GM12878 (cell line): ENCODE measurements at regions not wholly inside any gene's neighbourhood (a gene's known extent, or its start where the extent isn't known, plus 50 kb on each side); places are given as distances from the start of the nearest gene placed in this dataset.

Experiments used
- ATAC-seq: fragments of 200-7000 bp; cut with Tn5 transposase; 3 replicates; pipeline ENCODE4 v1.9.1; 2020; ENCODE audit warnings: mild to moderate bottlenecking, moderate library complexity
- BruUV-seq: library from RNA; stranded (reverse); fragments of 400-500 nt; replicated peaks from 2 replicates; lab custom pipeline; 2021; lab: Mats Ljungman, UMichigan
- CTCF ChIA-PET: fragments of 300-600 bp; sonication (Branson Sonifier 250); formaldehyde crosslinking; extraction: SDS; loops from one replicate; lab custom pipeline; 2021; ENCODE audit warnings: inconsistent platforms; lab: Yijun Ruan, JAX
- POLR2A ChIA-PET: fragments of 350-600 bp; formaldehyde crosslinking; extraction: SDS; loops from one replicate; lab custom pipeline; 2021; ENCODE audit warnings: inconsistent platforms; lab: Charles Lee
- RAD21 ChIA-PET: fragments of 300-600 bp; sonication (Branson Sonifier 250); formaldehyde crosslinking; loops from one replicate; lab custom pipeline; 2023; ENCODE audit warnings: antibody characterized with exemption; ENCODE audit not compliant: unreplicated experiment; lab: Charles Lee
- SMC1A ChIA-PET: fragments of 300-600 bp; sonication (Branson Sonifier 250); formaldehyde crosslinking; loops from one replicate; lab custom pipeline; 2023; ENCODE audit not compliant: unreplicated experiment, uncharacterized antibody; lab: Charles Lee
- DNase-seq: peaks from one replicate; pipeline ENCODE4 v3.0.0-alpha.2; 2011; ENCODE audit warnings: low read depth, low spot score
- FAIRE-seq: peaks from 3 replicates; lab custom pipeline; 2011; peaks lifted over from hg19 to GRCh38; lab: Jason Lieb, UNC
- H2AFZ ChIP-seq: 2 replicates; pipeline ENCODE4 v1.6.0; 2011; ENCODE audit warnings: low read depth, low read length, control low read depth; ENCODE audit not compliant: control insufficient read depth
- H3K27ac ChIP-seq: 2 replicates; pipeline ENCODE4 v1.5.1; 2011; ENCODE audit warnings: control low read depth; ENCODE audit not compliant: control insufficient read depth, insufficient read depth
- H3K27me3 ChIP-seq, 2 experiments: replicated peaks in 1 of 2; 2 replicates each; pipeline versions ENCODE4 v1.6.0 to v1.6.1; 2011; ENCODE audit warnings: low read length in 1 of 2; ENCODE audit not compliant: control insufficient read depth in 2 of 2, insufficient read depth in 2 of 2
- H3K36me3 ChIP-seq, 2 experiments: 2 replicates each; pipeline ENCODE4 v1.5.1; 2011; ENCODE audit warnings: low read length in 1 of 2; ENCODE audit not compliant: control insufficient read depth in 2 of 2, insufficient read depth in 2 of 2
- H3K4me1 ChIP-seq: 2 replicates; pipeline ENCODE4 v1.6.1; 2011; ENCODE audit warnings: mild to moderate bottlenecking, low read length, moderate library complexity, mixed read lengths; ENCODE audit not compliant: control insufficient read depth, insufficient read depth
- H3K4me2 ChIP-seq: 2 replicates; pipeline ENCODE4 v1.6.0; 2011; ENCODE audit warnings: control low read depth; ENCODE audit not compliant: control insufficient read depth, insufficient read depth
- H3K4me3 ChIP-seq: fragments of 200-600 bp; sonication (generic); 2 replicates; pipeline ENCODE4 v1.5.1; 2016
- H3K79me2 ChIP-seq: 2 replicates; pipeline ENCODE4 v1.6.0; 2011; ENCODE audit warnings: low read length; ENCODE audit not compliant: control insufficient read depth, insufficient read depth
- H3K9ac ChIP-seq: 2 replicates; pipeline ENCODE4 v1.8.0; 2011; ENCODE audit warnings: low read length, control low read depth, mixed read lengths; ENCODE audit not compliant: control insufficient read depth, insufficient read depth
- H3K9me3 ChIP-seq: replicated peaks from 3 replicates; pipeline ENCODE4 v1.5.1; 2011; ENCODE audit warnings: mild to moderate bottlenecking, low read length; ENCODE audit not compliant: control insufficient read depth, insufficient read depth
- H4K20me1 ChIP-seq: 2 replicates; pipeline ENCODE4 v1.6.0; 2011; ENCODE audit not compliant: control insufficient read depth, insufficient read depth
- BCL3 ChIP-seq: IDR thresholded peaks from 2 replicates; pipeline ENCODE4 v1.6.1; 2011; ENCODE audit warnings: borderline replicate concordance, low read depth, mild to moderate bottlenecking, moderate library complexity, low read length; ENCODE audit not compliant: insufficient read depth, poor library complexity, severe bottlenecking
- CHD2 ChIP-seq: IDR thresholded peaks from 2 replicates; pipeline ENCODE4 v1.6.1; 2011; ENCODE audit warnings: low read depth, low read length, improper control_type of control experiment, borderline replicate concordance
- EGR1 ChIP-seq, 2 experiments: IDR thresholded peaks; 1 replicate in 1 of 2; 2 replicates in 1 of 2; pipeline ENCODE4 v1.6.1; 2011 to 2012; ENCODE audit warnings: low read depth in 2 of 2, low read length in 2 of 2, borderline replicate concordance in 1 of 2, mild to moderate bottlenecking in 1 of 2, moderate library complexity in 1 of 2
- NKRF ChIP-seq: fragments of 450-650 bp; conservative IDR thresholded peaks from 2 replicates; pipeline ENCODE4 v1.6.1; 2017; ENCODE audit warnings: mild to moderate bottlenecking, moderate library complexity
- NR2F1 ChIP-seq: fragments of 450-650 bp; conservative IDR thresholded peaks from 2 replicates; pipeline ENCODE4 v1.6.1; 2017; ENCODE audit warnings: mild to moderate bottlenecking
- NRF1 ChIP-seq: conservative IDR thresholded peaks from 2 replicates; pipeline ENCODE4 v1.6.1; 2011; ENCODE audit warnings: mild to moderate bottlenecking, low read depth, low read length, improper control_type of control experiment
- POU2F2 ChIP-seq: IDR thresholded peaks from 3 replicates; pipeline ENCODE4 v1.6.1; 2011; ENCODE audit warnings: low read depth, mild to moderate bottlenecking, low read length, borderline replicate concordance
- RELA ChIP-seq: fragments of 450-650 bp; IDR thresholded peaks from 2 replicates; pipeline ENCODE4 v1.8.0; 2014; ENCODE audit warnings: borderline replicate concordance; ENCODE audit not compliant: partially characterized antibody
- SRF ChIP-seq, 2 experiments: IDR thresholded peaks; 2 replicates each; pipeline ENCODE4 v1.6.1; 2011; ENCODE audit warnings: low read depth in 2 of 2, low read length in 2 of 2, mild to moderate bottlenecking in 1 of 2, moderate library complexity in 1 of 2
- YBX1 ChIP-seq: fragments of 450-650 bp; IDR thresholded peaks from 2 replicates; pipeline ENCODE4 v1.6.1; 2016; ENCODE audit warnings: antibody characterized with exemption
- ZBTB40 ChIP-seq: fragments of 450-650 bp; IDR thresholded peaks from 2 replicates; pipeline ENCODE4 v1.6.1; 2016; ENCODE audit warnings: mild to moderate bottlenecking, moderate library complexity, borderline replicate concordance
- ZNF24 ChIP-seq: fragments of 450-650 bp; IDR thresholded peaks from 2 replicates; pipeline ENCODE4 v1.6.1; 2017; ENCODE audit warnings: antibody characterized with exemption, mild to moderate bottlenecking
- WGBS: methylation state at CpG from one replicate; pipeline ENCODE4 v1.1.6; 2016; ENCODE audit warnings: low lambda C conversion rate; ENCODE audit not compliant: insufficient replicate concordance, insufficient coverage; ENCODE audit errors: missing lambda C conversion rate; 5-methylcytosine and 5-hydroxymethylcytosine counted together
- in situ Hi-C: fragments of 300-500 bp; cut with MboI; formaldehyde crosslinking; loops from 9 replicates; pipeline ENCODE4 v1.14.3; 2018; ENCODE audit warnings: mixed read lengths
- intact Hi-C: fragments of 100-400 bp; cut with micrococcal nuclease; formaldehyde crosslinking; loops from one replicate; pipeline ENCODE4 v1.14.2; 2022; ENCODE audit not compliant: unreplicated experiment

GRCh38 chr17:65311261-65311660, 174.1 kb downstream of the RGS9 start (continued):
- no peak for TF ChIP-seq BCL3

- FAIRE-seq, result no peak
- TF ChIP-seq YBX1 (no peak), NR2F1 (no peak), RELA (no peak), ZNF24 (no peak), EGR1 (IDR thresholded peaks at IDR 0.05; ENCODE audit: borderline replicate concordance in 1 of 2, low read depth in 2 of 2, low read length in 2 of 2) (no peak), NRF1 (no peak), POU2F2 (no peak), ZBTB40 (no peak), SRF (IDR thresholded peaks at IDR 0.05; ENCODE audit: low read depth in 2 of 2, low read length in 2 of 2) (no peak), NKRF (no peak), CHD2 (no peak)
Measured at GRCh38 chr17:65307961-65308316, 170.8 kb downstream of the RGS9 start.

More at GRCh38 chr17:65307961-65308316, 170.8 kb downstream of the RGS9 start:
- H3K27ac ChIP-seq, result no peak overlapping the region
- H3K27me3 ChIP-seq, result peaks cover 1 to 2% of the 10 kb centered on the region in 2 experiments; a peak in 1 of 4 replicates
- no peaks in the 10 kb centered on the region for H3K9me3 ChIP-seq
- DNase-seq (no peak), ATAC-seq (no peak)
- no peak overlapping the region for H2AFZ ChIP-seq
- ChIA-PET POLR2A (no interaction called here), RAD21 (no interaction called here), SMC1A (no interaction called here), CTCF (no interaction called here)
- H3K36me3 ChIP-seq, result no peaks in the 10 kb centered on the region
- intact Hi-C loops, result no loop called here
- no peaks in the 10 kb centered on the region for H3K4me1 ChIP-seq
- H3K4me3 ChIP-seq, result no peak overlapping the region
- in situ Hi-C loops, result no loop called here
- H4K20me1 ChIP-seq, result no peaks in the 10 kb centered on the region
- 47% methylated on average over 3 of the region's 3 CpGs for WGBS
- BruUV-seq, result no TSS peak
- no peak overlapping the region for H3K9ac ChIP-seq
- no peak overlapping the region for H3K4me2 ChIP-seq
- H3K79me2 ChIP-seq, result no peaks in the 10 kb centered on the region
